ENCODE measurements at regions not wholly inside any gene's neighbourhood (a gene's known extent, or its start where the extent isn't known, plus 50 kb on each side); places are given as distances from the start of the nearest gene placed in this dataset.

DNA sequence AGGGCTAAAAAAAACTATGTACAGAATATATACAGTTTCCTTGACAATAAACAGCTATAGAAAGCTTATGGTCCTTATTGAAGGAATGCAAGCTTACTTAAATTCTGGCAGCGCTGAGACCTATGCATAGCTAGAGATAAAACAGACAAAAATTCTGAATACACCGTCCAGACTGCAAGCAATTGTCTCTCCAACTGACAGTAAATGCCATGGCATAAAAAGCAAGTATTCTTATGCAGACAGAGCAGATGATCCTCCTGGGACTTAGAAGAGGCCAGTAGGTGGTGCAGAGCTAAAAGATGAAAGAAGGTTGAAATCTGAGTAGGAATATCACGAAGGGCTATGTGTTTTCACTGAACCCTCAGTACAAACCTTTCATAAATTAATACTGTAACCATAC lies 157.0 kb upstream of the CACNA2D1 start:
- TF ChIP-seq, protein P1, sequence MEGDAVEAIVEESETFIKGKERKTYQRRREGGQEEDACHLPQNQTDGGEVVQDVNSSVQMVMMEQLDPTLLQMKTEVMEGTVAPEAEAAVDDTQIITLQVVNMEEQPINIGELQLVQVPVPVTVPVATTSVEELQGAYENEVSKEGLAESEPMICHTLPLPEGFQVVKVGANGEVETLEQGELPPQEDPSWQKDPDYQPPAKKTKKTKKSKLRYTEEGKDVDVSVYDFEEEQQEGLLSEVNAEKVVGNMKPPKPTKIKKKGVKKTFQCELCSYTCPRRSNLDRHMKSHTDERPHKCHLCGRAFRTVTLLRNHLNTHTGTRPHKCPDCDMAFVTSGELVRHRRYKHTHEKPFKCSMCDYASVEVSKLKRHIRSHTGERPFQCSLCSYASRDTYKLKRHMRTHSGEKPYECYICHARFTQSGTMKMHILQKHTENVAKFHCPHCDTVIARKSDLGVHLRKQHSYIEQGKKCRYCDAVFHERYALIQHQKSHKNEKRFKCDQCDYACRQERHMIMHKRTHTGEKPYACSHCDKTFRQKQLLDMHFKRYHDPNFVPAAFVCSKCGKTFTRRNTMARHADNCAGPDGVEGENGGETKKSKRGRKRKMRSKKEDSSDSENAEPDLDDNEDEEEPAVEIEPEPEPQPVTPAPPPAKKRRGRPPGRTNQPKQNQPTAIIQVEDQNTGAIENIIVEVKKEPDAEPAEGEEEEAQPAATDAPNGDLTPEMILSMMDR (conservative IDR thresholded peaks at IDR 0.05; ENCODE audit: low read length), result peak; percentile 52
- no peak for TF ChIP-seq EZH2phosphoT487 (IDR thresholded peaks at IDR 0.05; ENCODE audit: borderline replicate concordance)
